Spinal cord (tissue), 9 donors: ENCODE measurements at regions not wholly inside any gene's neighbourhood (a gene's known extent, or its start where the extent isn't known, plus 50 kb on each side); places are given as distances from the start of the nearest gene placed in this dataset.
"Not testable (repeated sequence)": the region's sequence is repeated elsewhere in the genome, so short reads cannot be mapped to it uniquely, and the experiment has no call there.

Experiments used
- DNase-seq, 6 donors: peaks; one replicate each; pipeline versions ENCODE4 v3.0.0 to v3.0.0-alpha.2; 2013 to 2015; ENCODE audit warnings: low spot score in 6 of 6, low read depth in 4 of 6
- H3K27ac ChIP-seq: one replicate; pipeline ENCODE4 v1.5.1; 2013; ENCODE audit warnings: low read depth, low read length, control low read depth
- H3K27me3 ChIP-seq: one replicate; pipeline ENCODE4 v1.6.1; 2013; ENCODE audit warnings: low read length; ENCODE audit not compliant: control insufficient read depth, insufficient read depth
- H3K36me3 ChIP-seq: one replicate; pipeline ENCODE4 v1.6.1; 2013; ENCODE audit warnings: low read length; ENCODE audit not compliant: control insufficient read depth, insufficient read depth
- H3K4me1 ChIP-seq: one replicate; pipeline ENCODE4 v1.6.1; 2013; ENCODE audit warnings: low read length; ENCODE audit not compliant: control insufficient read depth, insufficient read depth
- H3K4me3 ChIP-seq: one replicate; pipeline ENCODE4 v1.5.1; 2013; ENCODE audit warnings: low read depth, low read length, control low read depth
- H3K9me3 ChIP-seq: one replicate; pipeline ENCODE4 v1.6.1; 2013; ENCODE audit warnings: low read length; ENCODE audit not compliant: control insufficient read depth, insufficient read depth
- WGBS: methylation state at CpG from one replicate; pipeline ENCODE4 v1.1.5; 2013; ENCODE audit warnings: missing lambda C conversion rate; ENCODE audit not compliant: insufficient coverage; 5-methylcytosine and 5-hydroxymethylcytosine counted together
- donor health status: healthy.

GRCh38 chr2:171266102-171266501 is 105.4 kb upstream of the TLK1 start:
- Histone ChIP-seq H3K36me3 (no peaks in the 10 kb centered on the region), H3K27ac (no peak overlapping the region), H3K4me3 (no peak overlapping the region), H3K9me3 (no peaks in the 10 kb centered on the region), H3K27me3 (no peaks in the 10 kb centered on the region), H3K4me1 (no peaks in the 10 kb centered on the region)
- WGBS: 69% methylated on average over 6 of the region's 6 CpGs
- no peak for DNase-seq

- H3K36me3 ChIP-seq, H3K4me3 ChIP-seq, H3K27ac ChIP-seq, H3K4me1 ChIP-seq, H3K9me3 ChIP-seq, DNase-seq, H3K27me3 ChIP-seq: not testable (repeated sequence)
- WGBS: 82% methylated on average over 2 of the region's 2 CpGs
Measured at GRCh38 chr2:171261529-171261928, 100.8 kb upstream of the TLK1 start.

- no peak overlapping the region for H3K4me3 ChIP-seq
- WGBS: 97% methylated on average over 3 of the region's 6 CpGs
- H3K27me3 ChIP-seq: no peaks in the 10 kb centered on the region
- H3K27ac ChIP-seq: no peak overlapping the region
- H3K36me3 ChIP-seq: no peaks in the 10 kb centered on the region
- H3K9me3 ChIP-seq: no peaks in the 10 kb centered on the region
- H3K4me1 ChIP-seq: no peaks in the 10 kb centered on the region
- DNase-seq: no peak
Measured at GRCh38 chr2:171260471-171261424, 100.1 kb upstream of the TLK1 start.

- Histone ChIP-seq H3K4me1 (no peaks in the 10 kb centered on the region), H3K27me3 (no peaks in the 10 kb centered on the region), H3K36me3 (no peaks in the 10 kb centered on the region), H3K9me3 (no peaks in the 10 kb centered on the region), H3K4me3 (no peak overlapping the region), H3K27ac (no peak overlapping the region)
- no peak for DNase-seq
Measured at GRCh38 chr2:171254666-171255065, 94.0 kb upstream of the TLK1 start.

- DNase-seq: no peak
- no peaks in the 10 kb centered on the region for H3K4me1 ChIP-seq
- H3K9me3 ChIP-seq: no peaks in the 10 kb centered on the region
- WGBS: no CpG with 5 or more reads among the region's 2 CpGs
- no peaks in the 10 kb centered on the region for H3K27me3 ChIP-seq
- no peak overlapping the region for H3K4me3 ChIP-seq
- H3K27ac ChIP-seq: no peak overlapping the region
- H3K36me3 ChIP-seq: no peaks in the 10 kb centered on the region
Measured at GRCh38 chr2:171253900-171254650, 93.4 kb upstream of the TLK1 start.

GRCh38 chr2:171253279-171253678 is 92.6 kb upstream of the TLK1 start:
- Histone ChIP-seq H3K4me3 (no peak overlapping the region), H3K9me3 (no peaks in the 10 kb centered on the region), H3K36me3 (no peaks in the 10 kb centered on the region), H3K27me3 (no peaks in the 10 kb centered on the region), H3K27ac (no peak overlapping the region), H3K4me1 (no peaks in the 10 kb centered on the region)
- DNase-seq: no peak
- WGBS: no CpG with 5 or more reads among the region's 1 CpG

GRCh38 chr2:171249689-171250088 is 89.0 kb upstream of the TLK1 start:
- no peak for DNase-seq
- no CpG with 5 or more reads among the region's 1 CpG for WGBS
- Histone ChIP-seq H3K9me3 (no peaks in the 10 kb centered on the region), H3K4me1 (no peaks in the 10 kb centered on the region), H3K36me3 (no peaks in the 10 kb centered on the region), H3K27me3 (no peaks in the 10 kb centered on the region), H3K27ac (no peak overlapping the region), H3K4me3 (no peak overlapping the region)

GRCh38 chr2:171247741-171248662 is 87.3 kb upstream of the TLK1 start:
- DNase-seq: no peak
- Histone ChIP-seq H3K27me3 (no peaks in the 10 kb centered on the region), H3K4me1 (no peaks in the 10 kb centered on the region), H3K9me3 (no peaks in the 10 kb centered on the region), H3K4me3 (no peak overlapping the region), H3K36me3 (no peaks in the 10 kb centered on the region), H3K27ac (no peak overlapping the region)
- 89% methylated on average over 3 of the region's 8 CpGs for WGBS

GRCh38 chr2:171244970-171245782 is 84.5 kb upstream of the TLK1 start:
- H3K36me3 ChIP-seq: no peaks in the 10 kb centered on the region
- no peaks in the 10 kb centered on the region for H3K9me3 ChIP-seq
- H3K27ac ChIP-seq: no peak overlapping the region
- no peak overlapping the region for H3K4me3 ChIP-seq
- DNase-seq: no peak
- WGBS: 100% methylated on average over 1 of the region's 2 CpGs
- H3K4me1 ChIP-seq: no peaks in the 10 kb centered on the region
- no peaks in the 10 kb centered on the region for H3K27me3 ChIP-seq
